CD4-positive, CD25-positive, alpha-beta regulatory T cell (primary cell): ENCODE measurements at regions not wholly inside any gene's neighbourhood (a gene's known extent, or its start where the extent isn't known, plus 50 kb on each side); places are given as distances from the start of the nearest gene placed in this dataset.

Experiments used
- ATAC-seq, 2 donors: fragments of 150-1000 bp; cut with Tn5 transposase; one replicate each; pipeline ENCODE4 v1.10.0; 2021; ENCODE audit warnings: low read depth in 2 of 2, moderate number of reproducible peaks in 2 of 2, moderate library complexity in 1 of 2
- DNase-seq, 3 donors: peaks; one replicate each; pipeline versions ENCODE4 v3.0.0 to v3.0.0-alpha.2; 2012 to 2022; ENCODE audit warnings: mixed read lengths in 1 of 3
- H3K27ac ChIP-seq: one replicate; pipeline ENCODE4 v1.7.0; 2013; ENCODE audit warnings: mild to moderate bottlenecking, low read length; ENCODE audit not compliant: insufficient read depth, poor library complexity, severe bottlenecking
- H3K27me3 ChIP-seq: one replicate; pipeline ENCODE4 v1.7.0; 2013; ENCODE audit warnings: low read length; ENCODE audit not compliant: control insufficient read depth, insufficient read depth
- H3K36me3 ChIP-seq: one replicate; pipeline ENCODE4 v1.7.0; 2013; ENCODE audit warnings: mild to moderate bottlenecking, low read length, moderate library complexity; ENCODE audit not compliant: control insufficient read depth, insufficient read depth
- H3K4me1 ChIP-seq: 2 replicates; pipeline ENCODE4 v1.7.0; 2013; ENCODE audit warnings: mild to moderate bottlenecking, low read length; ENCODE audit not compliant: insufficient read depth, control insufficient read depth, poor library complexity, severe bottlenecking
- H3K4me3 ChIP-seq: one replicate; pipeline ENCODE4 v1.7.0; 2013; ENCODE audit warnings: low read depth, mild to moderate bottlenecking, low read length, moderate library complexity
- H3K9me3 ChIP-seq, 2 experiments: 1 replicate in 1 of 2; 2 replicates in 1 of 2; pipeline ENCODE4 v1.7.0; 2013; ENCODE audit warnings: low read length in 2 of 2, mild to moderate bottlenecking in 1 of 2, moderate library complexity in 1 of 2; ENCODE audit not compliant: control insufficient read depth in 2 of 2
- H3K27ac Mint-ChIP-seq, 3 donors: one replicate each; pipeline ENCODE4 v1.8.0; 2020 to 2022; ENCODE audit warnings: mild to moderate bottlenecking in 3 of 3, mixed read lengths in 3 of 3, moderate library complexity in 2 of 3
- H3K27me3 Mint-ChIP-seq: one replicate; pipeline ENCODE4 v1.8.0; 2022; ENCODE audit warnings: mild to moderate bottlenecking, mixed read lengths
- H3K36me3 Mint-ChIP-seq: one replicate; pipeline ENCODE4 v1.8.0; 2020; ENCODE audit warnings: mixed read lengths
- H3K4me1 Mint-ChIP-seq, 4 donors: one replicate each; pipeline ENCODE4 v1.8.0; 2020 to 2022; ENCODE audit warnings: mixed read lengths in 4 of 4, mild to moderate bottlenecking in 1 of 4
- H3K4me3 Mint-ChIP-seq, 4 donors: one replicate each; pipeline ENCODE4 v1.8.0; 2020 to 2022; ENCODE audit warnings: mild to moderate bottlenecking in 4 of 4, mixed read lengths in 4 of 4, moderate library complexity in 3 of 4
- H3K9me3 Mint-ChIP-seq, 7 donors: one replicate each; pipeline ENCODE4 v1.8.0; 2020 to 2022; ENCODE audit warnings: mixed read lengths in 7 of 7, mild to moderate bottlenecking in 3 of 7, moderate library complexity in 2 of 7

GRCh38 chr10:29407280-29407858 lies 118.5 kb downstream of the LYZL1 start:
- Histone ChIP-seq H3K4me3 (no peak overlapping the region), H3K4me1 (peaks cover 8% of the 10 kb centered on the region), H3K27me3 (no peaks in the 10 kb centered on the region), H3K36me3 (no peaks in the 10 kb centered on the region), H3K27ac (no peak overlapping the region), H3K9me3 (no peaks in the 10 kb centered on the region)
- no peak for DNase-seq
- Mint-ChIP-seq H3K4me1 (peaks cover 15 to 30% (median 21%) of the 10 kb centered on the region in 4 donors), H3K36me3 (no peaks in the 10 kb centered on the region), H3K4me3 (peak overlapping the region in 3 of 4 donors; percentile 11 to 96 (median 58)), H3K9me3 (no peaks in the 10 kb centered on the region), H3K27me3 (no peaks in the 10 kb centered on the region), H3K27ac (no peak overlapping the region)
- ATAC-seq, result no peak
